Prostate gland (tissue), 2 donors: ENCODE measurements at regions not wholly inside any gene's neighbourhood (a gene's known extent, or its start where the extent isn't known, plus 50 kb on each side); places are given as distances from the start of the nearest gene placed in this dataset.

Experiments
- DNase-seq: peaks from one replicate; pipeline ENCODE4 v3.0.0-alpha.2; 2019; ENCODE audit warnings: low spot score
- H3K27ac ChIP-seq, 2 donors: fragments of 200-600 bp; sonication (generic); 2 replicates each; pipeline ENCODE4 v1.5.1; 2017 to 2019
- H3K27me3 ChIP-seq: fragments of 200-600 bp; sonication (generic); replicated peaks from 2 replicates; pipeline ENCODE4 v1.5.1; 2019; ENCODE audit not compliant: insufficient read depth
- H3K36me3 ChIP-seq, 2 donors: fragments of 200-600 bp; sonication (generic); 1 replicate in 1 of 2; 2 replicates in 1 of 2; pipeline versions ENCODE4 v1.5.1 to v1.8.1; 2017 to 2019
- H3K4me1 ChIP-seq: fragments of 200-600 bp; sonication (generic); replicated peaks from 2 replicates; pipeline ENCODE4 v1.5.1; 2019
- H3K4me3 ChIP-seq, 2 donors: fragments of 200-600 bp; sonication (generic); 2 replicates each; pipeline ENCODE4 v1.5.1; 2017 to 2019
- H3K9me3 ChIP-seq: fragments of 200-600 bp; sonication (generic); 2 replicates; pipeline ENCODE4 v1.5.1; 2017
- CTCF ChIP-seq, 4 experiments: fragments of 200-600 bp in 2 of 4; fragments of 450-650 bp in 2 of 4; sonication (generic) in 2 of 4; IDR thresholded peaks; 1 replicate in 3 of 4; 2 replicates in 1 of 4; pipeline ENCODE4 v1.5.1; 2016 to 2019; ENCODE audit warnings: antibody characterized with exemption in 4 of 4, mild to moderate bottlenecking in 2 of 4, moderate library complexity in 2 of 4
- POLR2A ChIP-seq: fragments of 450-650 bp; IDR thresholded peaks from one replicate; pipeline ENCODE4 v1.6.1; 2016; ENCODE audit warnings: antibody characterized with exemption, mild to moderate bottlenecking
- POLR2AphosphoS5 ChIP-seq: sonication (generic); formaldehyde crosslinking; IDR thresholded peaks from one replicate; pipeline ENCODE4 v1.6.1; 2017; ENCODE audit warnings: antibody characterized with exemption
- WGBS: methylation state at CpG from one replicate; pipeline ENCODE4 v1.1.5; 2018; 5-methylcytosine and 5-hydroxymethylcytosine counted together
- intact Hi-C: fragments of 100-400 bp; cut with DNase I; formaldehyde crosslinking; loops from one replicate; pipeline ENCODE4 v1.14.2; 2022

- H3K27me3 ChIP-seq: no peaks in the 10 kb centered on the region
- no peaks in the 10 kb centered on the region for H3K9me3 ChIP-seq
- WGBS: 70% methylated on average over 4 of the region's 4 CpGs
- H3K4me3 ChIP-seq: no peak overlapping the region
- intact Hi-C loops: no loop called here
- no peak overlapping the region for H3K27ac ChIP-seq
- no peaks in the 10 kb centered on the region for H3K4me1 ChIP-seq
- TF ChIP-seq POLR2AphosphoS5: no peak
- TF ChIP-seq POLR2A: no peak
- TF ChIP-seq CTCF (IDR thresholded peaks at IDR 0.05): no peak
- no peak for DNase-seq
- H3K36me3 ChIP-seq: no peaks in the 10 kb centered on the region
Observed at GRCh38 chr5:138653502-138653901, 78.3 kb upstream of the HSPA9 start.

- Histone ChIP-seq H3K36me3 (no peaks in the 10 kb centered on the region), H3K27ac (no peak overlapping the region), H3K4me1 (no peaks in the 10 kb centered on the region), H3K27me3 (no peaks in the 10 kb centered on the region), H3K4me3 (no peak overlapping the region), H3K9me3 (no peaks in the 10 kb centered on the region)
- 78% methylated on average over 6 of the region's 6 CpGs for WGBS
- intact Hi-C loops: no loop called here
- DNase-seq: no peak
- TF ChIP-seq POLR2AphosphoS5 (no peak), CTCF (IDR thresholded peaks at IDR 0.05) (no peak), POLR2A (no peak)
Observed at GRCh38 chr5:138651767-138652117, 76.5 kb upstream of the HSPA9 start.

- 78% methylated on average over 13 of the region's 14 CpGs for WGBS
- intact Hi-C loops: no loop called here
- no peaks in the 10 kb centered on the region for H3K27me3 ChIP-seq
- no peak for DNase-seq
- no peak overlapping the region for H3K27ac ChIP-seq
- TF ChIP-seq CTCF (IDR thresholded peaks at IDR 0.05) (no peak), POLR2A (no peak), POLR2AphosphoS5 (no peak)
- no peaks in the 10 kb centered on the region for H3K4me1 ChIP-seq
- H3K36me3 ChIP-seq: no peaks in the 10 kb centered on the region
- H3K4me3 ChIP-seq: no peak overlapping the region
- H3K9me3 ChIP-seq: no peaks in the 10 kb centered on the region
Observed at GRCh38 chr5:138651058-138651766, 76.0 kb upstream of the HSPA9 start.

- DNase-seq: no peak
- intact Hi-C loops: no loop called here
- no peaks in the 10 kb centered on the region for H3K9me3 ChIP-seq
- WGBS: 93% methylated on average over 7 of the region's 7 CpGs
- H3K27me3 ChIP-seq: no peaks in the 10 kb centered on the region
- no peaks in the 10 kb centered on the region for H3K4me1 ChIP-seq
- H3K36me3 ChIP-seq: no peaks in the 10 kb centered on the region
- TF ChIP-seq POLR2AphosphoS5: no peak
- TF ChIP-seq POLR2A: no peak
- no peak overlapping the region for H3K4me3 ChIP-seq
- H3K27ac ChIP-seq: no peak overlapping the region
Observed at GRCh38 chr5:138650196-138650595, 75.0 kb upstream of the HSPA9 start.

GRCh38 chr5:138649775-138650174, 74.6 kb upstream of the HSPA9 start:
- Histone ChIP-seq H3K36me3 (no peaks in the 10 kb centered on the region), H3K4me1 (no peaks in the 10 kb centered on the region), H3K4me3 (no peak overlapping the region), H3K27ac (no peak overlapping the region), H3K9me3 (no peaks in the 10 kb centered on the region), H3K27me3 (no peaks in the 10 kb centered on the region)
- WGBS: 52% methylated on average over 3 of the region's 3 CpGs
- no peak for DNase-seq
- no peak for TF ChIP-seq POLR2AphosphoS5
- no peak for TF ChIP-seq POLR2A
- no peak for TF ChIP-seq CTCF (IDR thresholded peaks at IDR 0.05)
- intact Hi-C loops: loop anchor here (10.0 kb wide), 1 partner anchor 615 kb away; no protein-coding TSS in a partner anchor
